Calu3 (cell line): ENCODE measurements at regions not wholly inside any gene's neighbourhood (a gene's known extent, or its start where the extent isn't known, plus 50 kb on each side); places are given as distances from the start of the nearest gene placed in this dataset.

Source experiments
- BruUV-seq: library from RNA; stranded (reverse); fragments of 400-500 nt; replicated peaks from 2 replicates; lab custom pipeline; 2021; lab: Mats Ljungman, UMichigan
- CTCF ChIA-PET: fragments of 300-600 bp; sonication (Branson Sonifier 250); formaldehyde crosslinking; loops from one replicate; lab custom pipeline; 2022; ENCODE audit warnings: antibody characterized with exemption; lab: Charles Lee
- DNase-seq: peaks from one replicate; pipeline ENCODE4 v3.0.0; 2022
- H3K27ac Mint-ChIP-seq: one replicate; pipeline ENCODE4 v1.8.0; 2022; ENCODE audit warnings: mixed read lengths; ENCODE audit not compliant: unreplicated experiment
- H3K27me3 Mint-ChIP-seq: one replicate; pipeline ENCODE4 v1.8.0; 2022; ENCODE audit warnings: mixed read lengths; ENCODE audit not compliant: unreplicated experiment
- H3K36me3 Mint-ChIP-seq: one replicate; pipeline ENCODE4 v1.8.0; 2022; ENCODE audit warnings: mild to moderate bottlenecking, moderate library complexity, mixed read lengths; ENCODE audit not compliant: insufficient read depth, unreplicated experiment
- H3K4me1 Mint-ChIP-seq: one replicate; pipeline ENCODE4 v1.8.0; 2022; ENCODE audit warnings: mild to moderate bottlenecking, low read depth, mixed read lengths; ENCODE audit not compliant: unreplicated experiment
- H3K4me3 Mint-ChIP-seq: one replicate; pipeline ENCODE4 v1.8.0; 2022; ENCODE audit warnings: mild to moderate bottlenecking, low read depth, moderate library complexity, mixed read lengths; ENCODE audit not compliant: unreplicated experiment
- H3K9me3 Mint-ChIP-seq: one replicate; pipeline ENCODE4 v1.8.0; 2022; ENCODE audit warnings: low read depth, mixed read lengths; ENCODE audit not compliant: unreplicated experiment
- intact Hi-C: fragments of 100-400 bp; cut with micrococcal nuclease; formaldehyde crosslinking; loops from one replicate; pipeline ENCODE4 v1.10.0; 2022; ENCODE audit not compliant: unreplicated experiment
- TF ChIP-seq, protein P1 (sequence below): fragments of 200-600 bp; IDR thresholded peaks from one replicate; pipeline ENCODE4 v1.8.0; 2022; ENCODE audit warnings: antibody characterized with exemption; ENCODE audit not compliant: unreplicated experiment

DNA sequence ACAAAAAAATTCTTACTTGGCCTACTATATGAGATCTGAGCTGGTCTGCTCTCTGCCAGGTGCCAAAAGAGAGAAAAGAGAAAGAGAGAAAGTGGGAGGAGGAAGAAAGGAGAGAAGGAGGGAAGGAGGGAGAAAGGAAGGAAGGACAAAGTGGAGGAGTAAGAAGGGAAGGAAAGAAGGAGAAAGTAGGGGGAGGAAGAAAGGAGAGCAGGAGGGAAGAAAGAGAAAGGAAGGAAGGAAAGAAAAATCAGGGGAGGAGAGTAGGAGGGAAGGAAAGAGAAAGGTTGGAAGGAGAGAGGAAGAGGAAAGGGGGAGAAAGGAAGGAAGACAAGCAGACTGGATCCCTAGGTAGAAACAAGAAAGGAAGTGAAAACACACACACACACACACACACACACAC is 96.8 kb downstream of the RPS29 start:
- H3K9me3 Mint-ChIP-seq = no peaks in the 10 kb centered on the region
- TF ChIP-seq, protein P1, sequence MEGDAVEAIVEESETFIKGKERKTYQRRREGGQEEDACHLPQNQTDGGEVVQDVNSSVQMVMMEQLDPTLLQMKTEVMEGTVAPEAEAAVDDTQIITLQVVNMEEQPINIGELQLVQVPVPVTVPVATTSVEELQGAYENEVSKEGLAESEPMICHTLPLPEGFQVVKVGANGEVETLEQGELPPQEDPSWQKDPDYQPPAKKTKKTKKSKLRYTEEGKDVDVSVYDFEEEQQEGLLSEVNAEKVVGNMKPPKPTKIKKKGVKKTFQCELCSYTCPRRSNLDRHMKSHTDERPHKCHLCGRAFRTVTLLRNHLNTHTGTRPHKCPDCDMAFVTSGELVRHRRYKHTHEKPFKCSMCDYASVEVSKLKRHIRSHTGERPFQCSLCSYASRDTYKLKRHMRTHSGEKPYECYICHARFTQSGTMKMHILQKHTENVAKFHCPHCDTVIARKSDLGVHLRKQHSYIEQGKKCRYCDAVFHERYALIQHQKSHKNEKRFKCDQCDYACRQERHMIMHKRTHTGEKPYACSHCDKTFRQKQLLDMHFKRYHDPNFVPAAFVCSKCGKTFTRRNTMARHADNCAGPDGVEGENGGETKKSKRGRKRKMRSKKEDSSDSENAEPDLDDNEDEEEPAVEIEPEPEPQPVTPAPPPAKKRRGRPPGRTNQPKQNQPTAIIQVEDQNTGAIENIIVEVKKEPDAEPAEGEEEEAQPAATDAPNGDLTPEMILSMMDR = no peak
- no TSS peak for BruUV-seq
- no peaks in the 10 kb centered on the region for H3K36me3 Mint-ChIP-seq
- H3K4me3 Mint-ChIP-seq = no peak overlapping the region
- CTCF ChIA-PET = interaction anchor here (1.2 kb wide), 1 partner anchor 8 kb away, joined by 4 read pairs; no protein-coding TSS in a partner anchor
- no peak for DNase-seq
- intact Hi-C loops = no loop called here
- H3K4me1 Mint-ChIP-seq = no peaks in the 10 kb centered on the region
- no peak overlapping the region for H3K27ac Mint-ChIP-seq
- H3K27me3 Mint-ChIP-seq = peaks cover 76% of the 10 kb centered on the region

DNA sequence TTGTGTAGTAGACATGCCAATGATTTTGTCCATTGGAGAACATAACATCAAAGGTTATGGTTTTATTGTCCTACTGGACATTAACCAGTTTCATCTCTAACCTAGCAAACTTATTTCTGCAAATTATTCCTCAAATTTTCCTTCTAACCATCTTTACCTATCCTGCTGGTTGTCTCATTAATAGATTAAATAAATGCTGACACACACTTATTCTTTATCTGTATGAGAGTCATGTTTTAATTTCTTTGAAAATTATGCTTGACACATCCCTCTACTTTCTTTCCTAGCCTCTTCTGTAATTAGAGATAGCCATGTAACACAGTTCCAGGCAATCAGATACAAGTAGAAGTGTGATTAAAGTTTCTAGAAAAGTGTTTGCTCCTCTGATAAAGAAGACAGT is 98.9 kb downstream of the RPS29 start:
- CTCF ChIA-PET = no interaction called here
- H3K36me3 Mint-ChIP-seq = no peaks in the 10 kb centered on the region

DNA sequence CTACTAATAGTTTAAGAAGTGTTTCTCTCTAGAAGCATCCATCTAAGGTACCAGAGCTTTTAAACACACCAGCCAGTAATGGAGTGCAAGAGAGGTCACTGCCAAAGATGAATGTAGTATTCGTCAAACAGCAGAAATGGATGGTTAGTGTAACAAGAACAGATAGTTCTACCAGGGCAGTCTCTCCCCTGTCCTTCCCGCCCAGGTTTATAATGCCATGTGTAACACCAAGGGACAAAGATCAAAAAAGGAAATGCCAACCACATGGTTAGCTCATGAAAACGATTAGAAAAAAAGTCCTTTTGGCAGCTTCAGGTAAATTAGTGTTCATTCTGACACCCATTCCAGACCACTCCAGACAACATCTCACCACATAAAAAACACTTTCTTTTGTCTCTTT is 100.9 kb downstream of the RPS29 start:
- no peak for DNase-seq
- H3K4me1 Mint-ChIP-seq = no peaks in the 10 kb centered on the region
- H3K9me3 Mint-ChIP-seq = no peaks in the 10 kb centered on the region
- CTCF ChIA-PET = interaction anchor here (2.1 kb wide), 1 partner anchor 23 kb away, joined by 6 read pairs; no protein-coding TSS in a partner anchor
- H3K27me3 Mint-ChIP-seq = peaks cover 82% of the 10 kb centered on the region
- BruUV-seq = no TSS peak
- intact Hi-C loops = no loop called here
- H3K36me3 Mint-ChIP-seq = no peaks in the 10 kb centered on the region
- H3K4me3 Mint-ChIP-seq = no peak overlapping the region
- H3K27ac Mint-ChIP-seq = no peak overlapping the region
- TF ChIP-seq, protein P1 = no peak

More for the DNA sequence above, 98.9 kb downstream of the RPS29 start:
- Mint-ChIP-seq H3K4me1 (no peaks in the 10 kb centered on the region), H3K4me3 (no peak overlapping the region), H3K9me3 (no peaks in the 10 kb centered on the region), H3K27ac (no peak overlapping the region), H3K27me3 (peaks cover 74% of the 10 kb centered on the region)
- TF ChIP-seq, protein P1 = no peak
- DNase-seq = no peak
- intact Hi-C loops = no loop called here
- BruUV-seq = no TSS peak

DNA sequence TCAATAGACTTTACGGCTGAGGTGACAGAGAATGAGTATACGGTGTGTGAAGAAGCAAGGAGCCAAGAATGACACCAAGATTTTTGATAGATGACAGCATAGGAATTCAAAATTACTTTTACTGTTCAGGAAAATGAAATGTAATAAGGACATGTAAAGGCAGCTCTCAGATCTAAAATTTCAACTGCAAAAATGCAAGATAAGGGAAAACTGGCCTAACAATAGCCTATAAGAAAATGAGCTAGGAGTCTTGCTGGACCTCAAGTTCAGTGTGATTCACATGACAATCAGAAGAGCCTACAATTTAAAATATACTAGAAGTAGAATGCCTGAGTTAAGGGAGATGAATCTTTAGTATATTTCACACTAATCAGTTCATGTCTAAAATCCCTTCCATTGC is 102.0 kb downstream of the RPS29 start:
- DNase-seq = no peak
- H3K4me3 Mint-ChIP-seq = no peak overlapping the region
- TF ChIP-seq, protein P1 = no peak
- BruUV-seq = no TSS peak
- peaks cover 71% of the 10 kb centered on the region for H3K27me3 Mint-ChIP-seq
- no peaks in the 10 kb centered on the region for H3K36me3 Mint-ChIP-seq
- CTCF ChIA-PET = interaction anchor here (2.1 kb wide), 1 partner anchor 22 kb away, joined by 6 read pairs; no protein-coding TSS in a partner anchor
- H3K4me1 Mint-ChIP-seq = no peaks in the 10 kb centered on the region
- intact Hi-C loops = no loop called here
- no peak overlapping the region for H3K27ac Mint-ChIP-seq
- no peaks in the 10 kb centered on the region for H3K9me3 Mint-ChIP-seq
